ENCODE measurements at regions not wholly inside any gene's neighbourhood (a gene's known extent, or its start where the extent isn't known, plus 50 kb on each side); places are given as distances from the start of the nearest gene placed in this dataset.

GRCh38 chr12:32030676-32031075 is 71.5 kb downstream of the RESF1 start:
- TF ChIP-seq CTCF (conservative IDR thresholded peaks at IDR 0.05; ENCODE audit: low read depth in 2 of 2) (no peak), JUNB (IDR thresholded peaks at IDR 0.05; ENCODE audit: unreplicated experiment) (no peak), ZNF114 (CRISPR knock-in tag; IDR thresholded peaks at IDR 0.05) (no peak), POLR2AphosphoS5 (IDR thresholded peaks at IDR 0.05; ENCODE audit: low read depth) (no peak), EZH2phosphoT487 (IDR thresholded peaks at IDR 0.05; ENCODE audit: unreplicated experiment) (no peak), ETS1 (IDR thresholded peaks at IDR 0.05) (no peak), EZH2 (IDR thresholded peaks at IDR 0.05; ENCODE audit: low read depth, unreplicated experiment) (no peak), REST (IDR thresholded peaks at IDR 0.05; ENCODE audit: unreplicated experiment) (no peak), CREB1 (CRISPR knock-in tag; IDR thresholded peaks at IDR 0.05; ENCODE audit: low read depth) (no peak), ZNF331 (CRISPR knock-in tag; IDR thresholded peaks at IDR 0.05; ENCODE audit: low read depth) (no peak)
